AG20443 (cell line): ENCODE measurements at regions not wholly inside any gene's neighbourhood (a gene's known extent, or its start where the extent isn't known, plus 50 kb on each side); places are given as distances from the start of the nearest gene placed in this dataset.
"Not testable (repeated sequence)": the region's sequence is repeated elsewhere in the genome, so short reads cannot be mapped to it uniquely, and the experiment has no call there.

Experiments used
- DNase-seq: peaks from one replicate; pipeline ENCODE4 v3.0.0; 2012; ENCODE audit warnings: low spot score, mixed read lengths

DNA sequence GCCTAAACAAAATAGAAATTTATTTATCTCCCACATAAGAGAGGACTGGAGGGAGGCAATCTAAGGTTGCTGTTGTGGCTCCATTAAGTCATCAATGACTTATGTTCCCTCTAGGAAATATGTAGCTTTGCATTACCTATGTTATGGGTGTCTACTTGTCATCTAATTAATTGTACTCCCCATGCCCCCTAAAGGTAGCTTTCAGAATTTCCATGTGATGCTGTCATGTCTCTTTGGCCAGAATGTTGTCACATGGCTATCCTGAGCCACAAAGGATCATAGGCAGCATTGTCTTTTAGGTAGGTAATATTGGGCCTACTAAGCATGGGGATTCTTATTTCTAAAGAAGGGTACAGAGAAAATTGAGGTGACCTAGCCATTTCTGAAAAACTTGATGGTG, 935.6 kb upstream of the FANCL start:
- DNase-seq: no peak

DNA sequence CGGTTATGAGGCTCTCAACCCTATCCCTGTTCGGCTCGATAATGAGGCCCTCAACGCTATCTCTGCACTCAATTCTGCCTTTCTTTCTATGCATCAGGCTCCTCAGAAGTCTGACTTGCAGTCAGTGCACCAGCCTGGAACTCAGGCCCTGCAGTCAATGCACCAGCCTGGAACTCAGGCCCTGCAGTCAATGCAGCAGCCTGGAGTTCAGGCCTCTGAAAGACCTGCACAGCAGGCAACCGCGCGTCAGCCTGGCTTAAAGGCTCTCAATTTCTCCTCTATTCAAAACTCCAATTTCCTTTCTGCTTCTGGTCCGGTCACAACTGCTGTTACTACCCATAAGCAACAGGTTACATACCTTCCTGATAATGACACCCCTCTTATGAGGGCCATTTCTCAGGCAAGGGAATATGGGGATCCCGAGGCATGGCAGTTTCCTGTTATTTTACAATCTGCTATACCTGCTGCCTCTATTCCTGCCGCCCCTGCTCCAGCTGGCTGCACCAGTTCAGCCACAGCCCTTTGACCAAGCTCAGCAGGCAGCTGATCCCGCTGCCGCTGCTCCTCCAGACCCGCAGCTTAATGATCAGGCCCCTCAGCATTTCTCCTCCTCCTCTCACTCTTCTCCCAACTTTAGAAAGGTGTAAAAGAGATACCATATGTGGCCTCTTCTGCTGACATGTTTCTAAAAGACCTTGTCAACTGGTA, 933.6 kb upstream of the FANCL start:
- DNase-seq: no peak

DNA sequence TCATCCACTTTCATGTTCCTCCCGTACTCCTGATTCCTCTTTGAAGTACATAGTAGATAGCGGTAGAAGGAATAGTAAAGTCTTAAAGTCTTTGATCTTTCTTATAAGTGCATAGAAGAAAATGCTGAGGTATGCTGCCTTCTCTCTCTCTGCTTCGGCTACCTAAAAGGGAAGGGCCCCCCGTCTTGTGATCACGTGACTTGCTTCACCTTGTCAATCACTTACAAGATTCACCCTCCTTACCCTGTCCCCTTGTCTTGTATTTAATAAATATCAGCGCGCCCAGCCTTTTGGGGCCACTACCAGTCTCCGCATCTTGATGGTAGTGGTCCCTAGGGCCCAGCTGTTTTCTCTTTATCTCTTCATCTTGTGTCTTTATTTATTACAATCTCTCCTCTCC, 932.2 kb upstream of the FANCL start:
- DNase-seq: no peak

DNA sequence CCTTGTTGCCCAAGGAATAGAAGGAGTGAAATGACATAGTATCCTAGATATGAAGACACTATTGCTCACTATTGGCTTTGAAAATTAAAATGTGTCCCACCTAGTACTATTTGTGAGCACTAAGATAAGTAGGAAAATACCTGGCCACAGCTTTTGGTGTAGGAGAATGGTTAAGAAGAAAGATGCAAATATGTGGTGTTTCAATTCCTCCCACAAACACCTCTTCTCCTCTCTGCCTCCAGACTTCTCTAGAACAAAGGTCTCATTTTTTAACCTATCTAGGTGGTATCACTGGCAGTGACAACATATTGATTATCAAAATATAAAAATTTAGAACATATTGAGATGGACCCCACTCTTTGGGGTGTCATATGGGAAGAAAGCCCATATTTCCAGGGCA, 929.9 kb upstream of the FANCL start:
- DNase-seq: no peak

DNA sequence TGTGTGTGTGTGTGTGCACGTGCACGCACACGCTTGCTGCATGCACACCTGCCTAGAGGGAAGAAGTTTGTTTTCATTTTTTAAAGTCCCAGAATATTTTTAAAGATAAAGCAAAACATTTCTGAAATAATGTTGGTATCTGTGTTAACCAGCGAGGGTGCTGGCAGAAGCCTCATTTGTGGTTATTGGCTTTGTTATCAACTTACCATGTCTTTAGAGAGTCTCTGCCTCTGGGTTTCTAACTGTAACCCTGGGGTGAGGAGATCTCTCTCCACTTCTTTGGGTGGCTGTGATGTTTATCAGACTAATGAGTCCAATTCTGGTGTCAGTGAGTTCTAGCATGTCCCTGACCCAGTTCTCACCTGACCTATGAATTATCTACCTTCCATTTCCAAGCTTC, 927.6 kb upstream of the FANCL start:
- no peak for DNase-seq

DNA sequence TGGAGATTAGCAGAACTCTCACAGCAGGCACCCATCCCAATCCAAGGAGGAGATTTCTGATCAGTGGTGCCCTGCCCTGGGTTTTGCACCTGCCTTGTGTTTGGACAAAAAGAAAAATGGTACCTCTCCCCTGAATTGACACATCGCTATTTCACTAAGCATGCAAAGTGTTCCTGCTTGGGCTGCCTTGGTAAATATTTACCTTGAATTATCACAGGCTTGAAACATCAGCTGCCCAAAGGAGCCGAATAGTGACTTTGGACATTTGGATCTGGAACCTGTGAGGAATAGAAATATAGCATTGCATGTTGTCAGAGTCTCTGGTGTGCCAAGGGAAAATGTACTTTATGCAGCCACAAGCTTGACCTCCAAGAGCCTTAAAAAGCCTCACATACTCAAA, 926.4 kb upstream of the FANCL start:
- DNase-seq: no peak

DNA sequence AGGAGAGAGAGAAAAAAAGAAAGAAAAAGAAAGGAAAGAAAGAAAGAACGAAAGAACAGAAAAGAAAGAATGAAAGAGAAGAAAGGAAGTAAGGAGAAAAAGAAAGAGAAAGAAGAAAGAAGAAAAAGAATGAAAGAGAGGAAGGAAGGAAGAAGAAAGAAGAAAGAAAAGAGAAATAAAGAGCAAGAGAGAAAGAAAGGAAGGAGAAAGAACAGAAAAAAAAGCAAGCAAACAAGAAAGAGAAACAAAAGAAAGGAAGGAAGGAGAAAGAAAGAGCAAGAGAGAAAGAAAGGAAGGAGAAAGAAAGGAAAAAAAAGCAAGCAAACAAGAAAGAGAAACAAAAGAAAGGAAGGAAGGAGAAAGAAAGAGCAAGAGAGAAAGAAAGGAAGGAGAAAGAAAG, 916.8 kb upstream of the FANCL start:
- DNase-seq: not testable (repeated sequence)

DNA sequence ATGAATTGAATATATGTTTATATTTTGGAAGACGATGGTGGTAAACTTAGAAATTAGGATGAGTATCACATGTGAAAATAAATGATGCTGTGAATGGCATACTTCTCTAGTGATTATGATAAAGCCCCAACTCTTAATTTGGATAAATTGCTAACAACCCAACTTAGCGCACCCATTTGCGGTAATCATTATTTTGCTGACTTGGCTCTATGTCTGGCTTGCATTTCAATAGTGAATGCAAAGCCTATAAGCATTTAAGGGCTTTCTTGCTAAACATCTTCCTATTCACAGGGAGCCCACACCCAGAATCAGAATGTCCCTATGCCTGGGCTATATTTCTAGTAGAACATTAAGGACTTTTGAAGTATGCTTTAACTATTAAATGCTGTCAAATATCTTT, 910.7 kb upstream of the FANCL start:
- no peak for DNase-seq

DNA sequence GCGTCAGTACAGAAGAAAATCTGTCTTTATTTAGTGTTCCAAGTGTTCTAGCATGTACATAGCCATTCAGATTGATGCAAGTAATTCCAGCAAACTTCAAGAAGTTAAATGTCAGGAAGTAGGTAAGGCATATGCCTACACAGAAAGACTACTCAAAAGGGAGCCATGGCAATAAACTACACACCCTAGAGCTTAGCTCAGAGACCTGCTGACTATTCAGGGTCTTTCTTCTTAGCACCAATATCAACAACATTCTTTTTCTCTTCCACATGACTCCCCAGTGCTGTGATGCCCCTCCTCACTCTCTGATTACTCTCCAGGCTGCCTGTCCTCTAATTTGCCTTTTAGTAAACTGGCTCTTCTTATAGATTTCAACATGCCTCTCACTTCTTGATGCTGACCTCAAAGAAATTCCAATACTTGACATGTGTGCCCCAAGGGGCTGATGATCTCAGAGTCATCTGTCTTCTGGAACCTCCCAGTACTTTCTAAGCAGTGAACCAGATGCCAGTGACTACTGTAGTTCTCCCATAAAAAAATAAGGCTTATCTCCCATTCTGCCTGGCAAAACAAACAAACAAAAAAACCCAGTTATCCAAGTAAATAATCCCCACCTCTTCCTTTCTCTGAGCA, 909.2 kb upstream of the FANCL start:
- no peak for DNase-seq

DNA sequence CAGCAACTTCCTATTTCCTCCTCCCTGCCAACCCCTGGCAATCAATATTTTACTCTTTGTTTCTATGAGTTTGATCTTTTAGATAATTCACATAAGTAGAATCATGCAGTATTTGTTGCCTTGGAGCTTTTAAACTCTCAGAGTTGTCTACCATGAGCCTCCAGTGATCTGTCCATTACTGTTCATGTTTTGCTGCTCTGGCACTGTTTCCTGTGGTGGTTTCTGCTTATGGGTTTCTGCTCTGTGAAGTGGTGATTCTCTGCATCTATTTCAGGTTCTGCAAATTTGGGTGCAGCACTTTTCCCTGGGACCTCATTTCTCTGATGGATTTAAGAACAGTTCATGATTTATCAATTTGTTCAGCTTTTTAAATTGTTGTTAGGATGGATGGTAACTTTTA, 908.1 kb upstream of the FANCL start:
- no peak for DNase-seq

DNA sequence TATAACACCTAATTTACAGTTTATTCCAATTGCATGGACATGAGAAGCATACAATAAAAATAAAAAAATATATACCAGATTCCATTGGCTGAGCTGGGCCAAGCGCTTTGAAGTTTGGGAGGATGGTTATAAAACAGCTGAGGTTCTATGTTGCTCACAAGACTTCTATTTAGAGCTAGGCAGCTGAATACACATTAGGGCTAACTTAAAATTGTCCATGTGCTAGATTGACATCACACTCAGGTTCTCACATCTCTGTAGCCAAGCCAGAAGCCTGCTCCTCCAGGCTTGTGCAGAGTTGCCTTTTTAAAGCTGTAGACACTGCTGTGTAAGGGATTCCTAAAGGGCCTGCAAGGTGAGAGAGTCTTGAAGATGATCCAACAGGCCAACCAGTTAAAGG, 871.1 kb upstream of the FANCL start:
- no peak for DNase-seq

DNA sequence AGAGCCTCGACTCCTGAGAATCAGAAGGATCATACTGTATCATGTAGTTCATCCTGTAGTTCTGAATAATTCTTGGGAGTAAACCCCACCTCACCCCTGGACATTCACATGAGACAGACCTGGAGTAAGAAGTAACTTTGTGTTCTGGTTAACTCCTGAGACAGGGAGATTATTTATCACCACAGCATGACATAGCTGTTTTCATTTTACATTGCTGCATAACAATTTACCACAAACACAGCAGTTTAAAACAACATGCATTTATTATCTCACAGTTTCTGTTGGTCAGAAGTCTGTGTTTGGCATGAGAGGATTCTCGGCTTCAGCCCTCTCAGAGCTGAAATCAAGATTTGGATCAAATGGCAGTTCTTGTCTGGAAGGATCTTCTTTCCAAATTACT, 855.8 kb upstream of the FANCL start:
- no peak for DNase-seq

DNA sequence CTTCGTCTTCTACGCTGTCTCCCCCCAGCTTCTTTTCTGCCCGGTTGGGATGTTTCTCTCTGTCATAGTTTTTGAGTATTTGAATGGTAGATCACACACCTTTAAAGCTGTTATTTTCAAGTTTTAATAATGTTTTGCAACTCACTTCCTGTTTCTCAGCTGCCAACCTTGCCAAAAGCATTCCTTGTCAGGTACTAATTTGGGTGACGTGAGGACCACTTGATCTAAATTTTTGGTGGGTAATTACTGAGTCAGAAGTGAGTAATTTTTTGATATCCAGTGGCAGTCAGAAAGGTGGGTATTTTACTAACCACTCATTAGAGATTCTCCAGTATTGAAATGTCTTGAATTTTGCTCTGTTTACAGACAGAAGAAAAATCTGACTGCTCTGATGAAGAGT, 852.4 kb upstream of the FANCL start:
- DNase-seq: no peak

DNA sequence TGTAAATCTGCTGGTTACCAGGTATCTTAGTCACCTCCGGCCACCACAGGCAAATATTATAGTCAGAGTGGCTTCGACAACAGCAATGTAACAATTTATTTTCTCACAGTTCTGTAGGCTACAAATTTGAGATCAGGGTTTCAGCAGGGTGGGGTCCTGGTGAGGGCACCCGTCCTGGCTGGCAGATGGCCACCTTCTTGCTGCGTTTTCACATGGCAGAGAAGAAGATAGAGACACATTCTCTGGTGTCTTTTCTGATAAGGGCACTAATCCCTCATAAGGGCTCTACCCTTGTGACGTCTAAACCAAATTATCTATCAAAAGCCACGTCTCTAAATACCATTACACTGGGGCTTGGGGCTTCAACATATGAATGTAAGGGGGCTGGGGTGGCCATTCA, 843.2 kb upstream of the FANCL start:
- DNase-seq: no peak

DNA sequence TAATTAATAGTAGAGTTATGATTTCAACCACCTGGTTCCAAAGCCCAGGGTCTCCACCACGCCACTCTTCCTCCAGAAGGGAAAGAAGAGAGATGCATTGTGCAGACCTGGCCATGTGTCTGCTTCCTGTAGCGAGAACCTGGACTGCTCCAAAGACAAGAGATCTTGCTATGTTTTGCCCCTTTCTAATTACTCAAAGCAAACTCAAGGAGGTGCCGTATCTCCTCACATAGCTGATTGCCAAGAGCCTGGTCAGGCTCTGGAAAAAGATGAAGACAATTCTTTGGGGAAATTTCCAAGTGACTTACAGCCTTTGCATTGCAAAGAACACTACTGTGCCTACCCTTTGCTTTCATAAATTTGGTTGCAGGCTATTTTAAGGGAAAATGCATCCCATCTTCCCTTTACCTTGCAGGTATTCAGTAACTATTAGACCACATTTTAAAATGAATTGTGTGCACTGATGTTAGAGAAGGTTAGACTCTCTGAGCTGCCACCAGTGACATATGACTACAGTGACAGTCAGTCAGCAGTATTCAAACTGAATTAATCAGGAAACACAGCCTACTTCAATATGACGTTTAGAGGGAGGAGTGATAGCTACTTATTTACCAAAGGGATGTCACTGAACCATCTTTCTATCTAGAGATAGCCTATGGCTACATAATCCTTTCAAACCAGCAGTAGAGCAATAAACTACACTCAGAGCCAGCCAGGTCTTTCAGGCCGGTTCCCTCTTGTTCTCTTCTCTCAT, 842.1 kb upstream of the FANCL start:
- DNase-seq: no peak

DNA sequence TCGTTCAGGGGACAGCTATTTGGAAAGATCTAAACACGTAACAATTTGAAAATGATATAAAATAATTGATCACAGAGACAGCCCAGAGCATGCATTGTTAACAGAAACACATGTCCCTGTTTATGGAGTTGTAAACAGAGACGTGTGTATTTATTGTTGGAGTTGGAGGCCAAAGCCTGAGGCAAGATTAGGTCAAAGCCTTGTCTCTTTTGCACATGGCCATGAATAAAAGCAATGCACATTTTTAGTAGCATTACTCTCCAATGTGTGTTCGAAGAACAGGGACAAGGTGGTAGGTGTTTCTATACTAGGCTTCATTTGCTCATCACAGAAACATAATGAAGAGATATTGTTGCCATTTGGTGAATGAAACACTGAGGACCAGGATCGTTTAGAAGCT, 841.5 kb upstream of the FANCL start:
- no peak for DNase-seq

DNA sequence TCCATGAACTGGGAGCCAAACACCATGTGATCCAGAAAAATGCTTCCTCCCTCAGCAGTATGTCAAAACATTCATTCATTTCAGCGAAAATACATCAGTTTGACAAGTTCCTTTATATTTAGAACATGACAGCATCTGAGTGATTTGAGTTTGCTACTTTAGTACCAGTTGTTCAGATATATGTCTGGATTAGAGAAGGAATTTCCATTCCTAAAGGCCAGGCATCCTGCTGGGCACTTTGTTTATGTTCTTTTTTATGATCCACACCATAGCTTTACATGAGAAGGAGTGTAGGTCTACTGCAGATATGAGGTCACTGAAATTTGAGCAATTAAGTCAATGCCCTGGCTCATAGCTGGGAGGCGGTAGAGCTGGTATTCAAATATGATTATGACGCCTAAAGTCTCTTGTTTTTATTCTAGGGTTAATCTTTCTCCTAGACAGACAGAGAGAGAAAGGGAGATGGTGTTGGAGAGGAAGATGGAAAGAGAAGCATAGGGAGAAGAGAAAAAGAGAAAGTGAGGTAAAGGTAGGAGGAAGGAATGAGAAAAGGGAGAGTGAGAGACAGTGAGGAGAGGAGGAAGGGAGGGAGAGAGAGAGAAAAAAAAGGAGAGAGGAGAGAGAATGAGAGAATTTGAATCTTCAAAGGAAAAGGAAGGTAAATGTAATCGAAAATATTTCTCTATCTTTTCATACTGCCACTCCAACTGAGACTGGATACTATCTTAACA, 839.5 kb upstream of the FANCL start:
- DNase-seq: no peak

DNA sequence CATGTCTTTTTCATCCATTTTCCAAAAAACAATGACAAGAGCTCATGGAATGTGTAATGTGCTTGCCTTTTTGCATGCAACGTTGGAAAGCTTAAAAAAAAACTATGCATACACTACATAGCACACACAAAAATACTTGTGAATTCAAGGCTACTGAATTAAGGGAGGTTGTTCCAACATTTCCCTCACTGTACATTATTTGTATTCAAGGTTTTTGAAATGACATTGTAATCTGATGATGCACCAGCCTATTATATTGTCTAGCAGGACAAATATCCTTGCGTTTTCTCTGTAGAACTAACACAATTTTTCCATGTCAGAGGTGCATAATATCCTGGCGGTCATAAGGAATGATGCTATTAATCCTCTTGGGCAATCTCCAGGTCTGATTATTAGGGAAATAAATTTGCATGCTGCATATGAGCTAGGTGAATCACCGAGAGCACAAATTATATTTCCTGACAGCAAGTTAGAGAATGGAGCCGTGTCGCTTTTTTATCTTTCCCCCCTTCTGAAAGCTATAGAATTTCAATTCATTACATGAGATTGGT, 836.9 kb upstream of the FANCL start:
- DNase-seq: no peak

DNA sequence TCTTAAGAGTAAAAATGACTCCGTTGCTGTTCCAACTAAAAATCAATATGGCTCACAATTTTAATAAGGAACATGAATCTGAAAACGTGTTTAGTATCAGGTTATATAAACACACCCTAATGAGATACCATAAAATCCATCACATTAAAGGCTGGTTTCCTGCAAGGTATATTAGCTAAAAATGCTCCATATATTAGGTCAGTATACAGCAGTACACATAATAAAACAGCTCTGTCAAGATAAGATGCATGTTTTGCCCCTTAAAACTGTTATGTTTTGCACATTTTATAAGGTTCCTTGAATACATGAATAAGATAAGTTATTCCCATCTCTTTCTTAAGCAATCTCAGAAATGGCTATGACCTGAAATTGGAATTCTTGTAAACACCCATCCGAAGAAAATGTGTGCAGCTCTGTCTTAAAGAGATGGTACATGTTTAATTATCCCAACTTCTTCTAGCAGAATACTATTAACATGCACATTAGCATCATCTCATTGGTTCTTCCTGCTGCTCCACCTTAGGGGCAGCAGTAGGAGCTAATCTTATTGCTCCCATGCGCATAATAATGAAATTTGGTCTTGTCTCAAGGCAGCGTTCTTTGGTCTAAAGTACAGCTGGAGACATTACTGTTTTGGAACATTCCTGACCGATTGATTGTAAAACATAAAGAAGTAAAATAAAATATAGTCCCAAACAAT, 836.1 kb upstream of the FANCL start:
- no peak for DNase-seq

DNA sequence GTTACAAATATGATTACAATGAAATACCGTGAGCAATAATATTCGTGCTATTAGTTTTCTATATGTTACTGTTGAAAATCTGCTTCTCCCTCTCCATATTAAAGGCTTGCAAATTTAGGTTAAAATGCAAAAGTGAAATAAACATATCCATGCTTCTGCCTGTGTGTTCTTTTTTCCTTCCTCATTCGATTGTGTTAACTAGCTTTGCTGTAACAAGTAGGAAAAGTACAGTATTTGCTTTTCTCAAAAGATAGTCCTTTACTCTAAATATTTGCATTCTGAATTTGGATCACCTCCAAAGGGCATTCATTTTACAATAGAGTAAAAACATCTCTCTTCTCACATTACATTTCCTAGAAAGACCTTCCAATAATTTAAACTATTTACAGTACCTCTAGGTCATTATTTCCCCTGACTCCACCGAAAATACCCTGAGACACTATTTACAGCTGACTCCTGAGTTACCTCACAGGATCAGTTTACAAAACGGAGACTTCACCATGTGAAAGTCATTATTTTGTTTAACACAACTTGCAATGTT, 835.0 kb upstream of the FANCL start:
- DNase-seq: no peak

DNA sequence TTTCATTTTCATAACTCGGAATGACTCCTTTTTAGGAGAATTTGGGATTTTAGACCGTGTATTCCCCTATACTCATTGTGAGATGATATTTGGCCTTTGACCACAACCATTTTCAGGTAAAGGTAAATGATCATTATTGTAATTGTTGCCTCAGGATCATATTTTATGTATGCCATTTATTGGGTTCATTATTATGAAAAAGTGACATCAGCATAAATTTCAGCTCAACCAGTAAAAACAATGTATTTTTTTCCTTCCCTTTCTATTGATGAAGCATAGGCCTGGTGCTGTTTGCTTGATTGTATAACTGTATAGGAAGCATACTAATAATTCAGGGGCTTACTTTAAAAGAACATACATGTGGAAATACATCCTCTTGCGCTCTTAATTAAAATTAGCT, 832.9 kb upstream of the FANCL start:
- no peak for DNase-seq

DNA sequence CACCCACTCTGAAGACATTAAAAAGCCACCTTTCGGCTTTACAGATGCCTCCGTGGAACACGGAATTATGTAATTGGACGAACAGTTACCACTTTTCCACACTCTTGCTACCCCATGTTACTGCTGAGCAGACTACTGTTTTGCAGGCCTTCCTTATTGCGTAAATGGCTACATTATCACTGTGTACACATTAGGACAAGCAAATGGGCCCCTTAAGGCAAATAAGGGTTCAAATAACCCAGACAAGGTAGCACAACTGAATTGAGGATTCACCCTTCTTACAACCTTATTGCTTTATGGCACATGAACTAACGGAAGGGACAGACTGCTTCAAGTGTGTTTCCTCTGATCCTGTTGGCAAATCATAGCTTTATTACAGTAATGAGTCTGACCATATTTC, 832.2 kb upstream of the FANCL start:
- no peak for DNase-seq
